ENCODE measurements at regions not wholly inside any gene's neighbourhood (a gene's known extent, or its start where the extent isn't known, plus 50 kb on each side); places are given as distances from the start of the nearest gene placed in this dataset.

GRCh38 chr5:51494821-51495220 lies 111.6 kb downstream of the ISL1 start:
- no peaks in the 10 kb centered on the region for H3F3A ChIP-seq (replicated peaks; ENCODE audit: low read depth)
- no peak overlapping the region for H3K4me3 Mint-ChIP-seq
- H3K9me3 Mint-ChIP-seq = no peaks in the 10 kb centered on the region
- ATAC-seq (no peak), DNase-seq (ENCODE audit: low spot score) (no peak)
- no peaks in the 10 kb centered on the region for H3K9me2 ChIP-seq (ENCODE audit: insufficient read depth)
- no peaks in the 10 kb centered on the region for H3K27me3 Mint-ChIP-seq (ENCODE audit: insufficient read depth, low read depth, poor library complexity)
- H3K4me1 ChIP-seq (ENCODE audit: insufficient read depth) = no peaks in the 10 kb centered on the region
- no peak overlapping the region for H3K27ac ChIP-seq (ENCODE audit: low read depth)
- H3K27ac Mint-ChIP-seq = no peak overlapping the region
- no peaks in the 10 kb centered on the region for H4K20me1 ChIP-seq (replicated peaks; ENCODE audit: insufficient read depth)
- H3K36me3 ChIP-seq (ENCODE audit: insufficient read depth) = no peaks in the 10 kb centered on the region
- H3K4me1 Mint-ChIP-seq = no peaks in the 10 kb centered on the region
- H2AFZ ChIP-seq = 0 out of 2 replicates have a peak overlapping the region, but pooled peaks have one; percentile 15
- H3K36me3 Mint-ChIP-seq (ENCODE audit: low read depth) = no peaks in the 10 kb centered on the region
- H3K27me3 ChIP-seq (ENCODE audit: insufficient read depth) = no peaks in the 10 kb centered on the region
- H3K79me2 ChIP-seq (replicated peaks; ENCODE audit: insufficient read depth) = no peaks in the 10 kb centered on the region
- TF ChIP-seq STAT1 (IDR thresholded peaks at IDR 0.05; ENCODE audit: unreplicated experiment) (no peak), ZNF331 (CRISPR knock-in tag; IDR thresholded peaks at IDR 0.05; ENCODE audit: low read depth) (no peak), EZH2 (IDR thresholded peaks at IDR 0.05; ENCODE audit: low read depth, unreplicated experiment) (no peak), POLR2AphosphoS5 (IDR thresholded peaks at IDR 0.05; ENCODE audit: low read depth) (no peak), EZH2phosphoT487 (IDR thresholded peaks at IDR 0.05; ENCODE audit: unreplicated experiment) (no peak), ZNF114 (CRISPR knock-in tag; IDR thresholded peaks at IDR 0.05) (no peak), JUNB (IDR thresholded peaks at IDR 0.05; ENCODE audit: unreplicated experiment) (no peak)
- TF ChIP-seq, protein P1, sequence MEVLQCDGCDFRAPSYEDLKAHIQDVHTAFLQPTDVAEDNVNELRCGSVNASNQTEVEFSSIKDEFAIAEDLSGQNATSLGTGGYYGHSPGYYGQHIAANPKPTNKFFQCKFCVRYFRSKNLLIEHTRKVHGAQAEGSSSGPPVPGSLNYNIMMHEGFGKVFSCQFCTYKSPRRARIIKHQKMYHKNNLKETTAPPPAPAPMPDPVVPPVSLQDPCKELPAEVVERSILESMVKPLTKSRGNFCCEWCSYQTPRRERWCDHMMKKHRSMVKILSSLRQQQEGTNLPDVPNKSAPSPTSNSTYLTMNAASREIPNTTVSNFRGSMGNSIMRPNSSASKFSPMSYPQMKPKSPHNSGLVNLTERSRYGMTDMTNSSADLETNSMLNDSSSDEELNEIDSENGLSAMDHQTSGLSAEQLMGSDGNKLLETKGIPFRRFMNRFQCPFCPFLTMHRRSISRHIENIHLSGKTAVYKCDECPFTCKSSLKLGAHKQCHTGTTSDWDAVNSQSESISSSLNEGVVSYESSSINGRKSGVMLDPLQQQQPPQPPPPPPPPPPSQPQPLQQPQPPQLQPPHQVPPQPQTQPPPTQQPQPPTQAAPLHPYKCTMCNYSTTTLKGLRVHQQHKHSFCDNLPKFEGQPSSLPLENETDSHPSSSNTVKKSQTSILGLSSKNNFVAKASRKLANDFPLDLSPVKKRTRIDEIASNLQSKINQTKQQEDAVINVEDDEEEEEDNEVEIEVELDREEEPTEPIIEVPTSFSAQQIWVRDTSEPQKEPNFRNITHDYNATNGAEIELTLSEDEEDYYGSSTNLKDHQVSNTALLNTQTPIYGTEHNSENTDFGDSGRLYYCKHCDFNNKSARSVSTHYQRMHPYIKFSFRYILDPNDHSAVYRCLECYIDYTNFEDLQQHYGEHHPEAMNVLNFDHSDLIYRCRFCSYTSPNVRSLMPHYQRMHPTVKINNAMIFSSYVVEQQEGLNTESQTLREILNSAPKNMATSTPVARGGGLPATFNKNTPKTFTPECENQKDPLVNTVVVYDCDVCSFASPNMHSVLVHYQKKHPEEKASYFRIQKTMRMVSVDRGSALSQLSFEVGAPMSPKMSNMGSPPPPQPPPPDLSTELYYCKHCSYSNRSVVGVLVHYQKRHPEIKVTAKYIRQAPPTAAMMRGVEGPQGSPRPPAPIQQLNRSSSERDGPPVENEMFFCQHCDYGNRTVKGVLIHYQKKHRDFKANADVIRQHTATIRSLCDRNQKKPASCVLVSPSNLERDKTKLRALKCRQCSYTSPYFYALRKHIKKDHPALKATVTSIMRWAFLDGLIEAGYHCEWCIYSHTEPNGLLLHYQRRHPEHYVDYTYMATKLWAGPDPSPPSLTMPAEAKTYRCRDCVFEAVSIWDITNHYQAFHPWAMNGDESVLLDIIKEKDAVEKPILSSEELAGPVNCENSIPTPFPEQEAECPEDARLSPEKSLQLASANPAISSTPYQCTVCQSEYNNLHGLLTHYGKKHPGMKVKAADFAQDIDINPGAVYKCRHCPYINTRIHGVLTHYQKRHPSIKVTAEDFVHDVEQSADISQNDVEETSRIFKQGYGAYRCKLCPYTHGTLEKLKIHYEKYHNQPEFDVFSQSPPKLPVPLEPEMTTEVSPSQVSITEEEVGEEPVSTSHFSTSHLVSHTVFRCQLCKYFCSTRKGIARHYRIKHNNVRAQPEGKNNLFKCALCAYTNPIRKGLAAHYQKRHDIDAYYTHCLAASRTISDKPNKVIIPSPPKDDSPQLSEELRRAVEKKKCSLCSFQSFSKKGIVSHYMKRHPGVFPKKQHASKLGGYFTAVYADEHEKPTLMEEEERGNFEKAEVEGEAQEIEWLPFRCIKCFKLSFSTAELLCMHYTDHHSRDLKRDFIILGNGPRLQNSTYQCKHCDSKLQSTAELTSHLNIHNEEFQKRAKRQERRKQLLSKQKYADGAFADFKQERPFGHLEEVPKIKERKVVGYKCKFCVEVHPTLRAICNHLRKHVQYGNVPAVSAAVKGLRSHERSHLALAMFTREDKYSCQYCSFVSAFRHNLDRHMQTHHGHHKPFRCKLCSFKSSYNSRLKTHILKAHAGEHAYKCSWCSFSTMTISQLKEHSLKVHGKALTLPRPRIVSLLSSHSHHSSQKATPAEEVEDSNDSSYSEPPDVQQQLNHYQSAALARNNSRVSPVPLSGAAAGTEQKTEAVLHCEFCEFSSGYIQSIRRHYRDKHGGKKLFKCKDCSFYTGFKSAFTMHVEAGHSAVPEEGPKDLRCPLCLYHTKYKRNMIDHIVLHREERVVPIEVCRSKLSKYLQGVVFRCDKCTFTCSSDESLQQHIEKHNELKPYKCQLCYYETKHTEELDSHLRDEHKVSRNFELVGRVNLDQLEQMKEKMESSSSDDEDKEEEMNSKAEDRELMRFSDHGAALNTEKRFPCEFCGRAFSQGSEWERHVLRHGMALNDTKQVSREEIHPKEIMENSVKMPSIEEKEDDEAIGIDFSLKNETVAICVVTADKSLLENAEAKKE (CRISPR knock-in tag; IDR thresholded peaks at IDR 0.05) = no peak
- TF ChIP-seq, protein P2, sequence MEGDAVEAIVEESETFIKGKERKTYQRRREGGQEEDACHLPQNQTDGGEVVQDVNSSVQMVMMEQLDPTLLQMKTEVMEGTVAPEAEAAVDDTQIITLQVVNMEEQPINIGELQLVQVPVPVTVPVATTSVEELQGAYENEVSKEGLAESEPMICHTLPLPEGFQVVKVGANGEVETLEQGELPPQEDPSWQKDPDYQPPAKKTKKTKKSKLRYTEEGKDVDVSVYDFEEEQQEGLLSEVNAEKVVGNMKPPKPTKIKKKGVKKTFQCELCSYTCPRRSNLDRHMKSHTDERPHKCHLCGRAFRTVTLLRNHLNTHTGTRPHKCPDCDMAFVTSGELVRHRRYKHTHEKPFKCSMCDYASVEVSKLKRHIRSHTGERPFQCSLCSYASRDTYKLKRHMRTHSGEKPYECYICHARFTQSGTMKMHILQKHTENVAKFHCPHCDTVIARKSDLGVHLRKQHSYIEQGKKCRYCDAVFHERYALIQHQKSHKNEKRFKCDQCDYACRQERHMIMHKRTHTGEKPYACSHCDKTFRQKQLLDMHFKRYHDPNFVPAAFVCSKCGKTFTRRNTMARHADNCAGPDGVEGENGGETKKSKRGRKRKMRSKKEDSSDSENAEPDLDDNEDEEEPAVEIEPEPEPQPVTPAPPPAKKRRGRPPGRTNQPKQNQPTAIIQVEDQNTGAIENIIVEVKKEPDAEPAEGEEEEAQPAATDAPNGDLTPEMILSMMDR (conservative IDR thresholded peaks at IDR 0.05; ENCODE audit: low read depth in 2 of 2) = no peak
- TF ChIP-seq, protein P3, sequence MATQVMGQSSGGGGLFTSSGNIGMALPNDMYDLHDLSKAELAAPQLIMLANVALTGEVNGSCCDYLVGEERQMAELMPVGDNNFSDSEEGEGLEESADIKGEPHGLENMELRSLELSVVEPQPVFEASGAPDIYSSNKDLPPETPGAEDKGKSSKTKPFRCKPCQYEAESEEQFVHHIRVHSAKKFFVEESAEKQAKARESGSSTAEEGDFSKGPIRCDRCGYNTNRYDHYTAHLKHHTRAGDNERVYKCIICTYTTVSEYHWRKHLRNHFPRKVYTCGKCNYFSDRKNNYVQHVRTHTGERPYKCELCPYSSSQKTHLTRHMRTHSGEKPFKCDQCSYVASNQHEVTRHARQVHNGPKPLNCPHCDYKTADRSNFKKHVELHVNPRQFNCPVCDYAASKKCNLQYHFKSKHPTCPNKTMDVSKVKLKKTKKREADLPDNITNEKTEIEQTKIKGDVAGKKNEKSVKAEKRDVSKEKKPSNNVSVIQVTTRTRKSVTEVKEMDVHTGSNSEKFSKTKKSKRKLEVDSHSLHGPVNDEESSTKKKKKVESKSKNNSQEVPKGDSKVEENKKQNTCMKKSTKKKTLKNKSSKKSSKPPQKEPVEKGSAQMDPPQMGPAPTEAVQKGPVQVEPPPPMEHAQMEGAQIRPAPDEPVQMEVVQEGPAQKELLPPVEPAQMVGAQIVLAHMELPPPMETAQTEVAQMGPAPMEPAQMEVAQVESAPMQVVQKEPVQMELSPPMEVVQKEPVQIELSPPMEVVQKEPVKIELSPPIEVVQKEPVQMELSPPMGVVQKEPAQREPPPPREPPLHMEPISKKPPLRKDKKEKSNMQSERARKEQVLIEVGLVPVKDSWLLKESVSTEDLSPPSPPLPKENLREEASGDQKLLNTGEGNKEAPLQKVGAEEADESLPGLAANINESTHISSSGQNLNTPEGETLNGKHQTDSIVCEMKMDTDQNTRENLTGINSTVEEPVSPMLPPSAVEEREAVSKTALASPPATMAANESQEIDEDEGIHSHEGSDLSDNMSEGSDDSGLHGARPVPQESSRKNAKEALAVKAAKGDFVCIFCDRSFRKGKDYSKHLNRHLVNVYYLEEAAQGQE (IDR thresholded peaks at IDR 0.05; ENCODE audit: unreplicated experiment) = no peak
- TF ChIP-seq, protein P4, sequence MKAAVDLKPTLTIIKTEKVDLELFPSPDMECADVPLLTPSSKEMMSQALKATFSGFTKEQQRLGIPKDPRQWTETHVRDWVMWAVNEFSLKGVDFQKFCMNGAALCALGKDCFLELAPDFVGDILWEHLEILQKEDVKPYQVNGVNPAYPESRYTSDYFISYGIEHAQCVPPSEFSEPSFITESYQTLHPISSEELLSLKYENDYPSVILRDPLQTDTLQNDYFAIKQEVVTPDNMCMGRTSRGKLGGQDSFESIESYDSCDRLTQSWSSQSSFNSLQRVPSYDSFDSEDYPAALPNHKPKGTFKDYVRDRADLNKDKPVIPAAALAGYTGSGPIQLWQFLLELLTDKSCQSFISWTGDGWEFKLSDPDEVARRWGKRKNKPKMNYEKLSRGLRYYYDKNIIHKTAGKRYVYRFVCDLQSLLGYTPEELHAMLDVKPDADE (IDR thresholded peaks at IDR 0.05) = no peak
- no peak overlapping the region for H3K4me3 ChIP-seq
- H3K4me2 ChIP-seq = no peak overlapping the region
